ENCODE measurements at regions not wholly inside any gene's neighbourhood (a gene's known extent, or its start where the extent isn't known, plus 50 kb on each side); places are given as distances from the start of the nearest gene placed in this dataset.
A peak's percentile ranks its signal among the peaks of the same experiment; 100 is the strongest.

DNA sequence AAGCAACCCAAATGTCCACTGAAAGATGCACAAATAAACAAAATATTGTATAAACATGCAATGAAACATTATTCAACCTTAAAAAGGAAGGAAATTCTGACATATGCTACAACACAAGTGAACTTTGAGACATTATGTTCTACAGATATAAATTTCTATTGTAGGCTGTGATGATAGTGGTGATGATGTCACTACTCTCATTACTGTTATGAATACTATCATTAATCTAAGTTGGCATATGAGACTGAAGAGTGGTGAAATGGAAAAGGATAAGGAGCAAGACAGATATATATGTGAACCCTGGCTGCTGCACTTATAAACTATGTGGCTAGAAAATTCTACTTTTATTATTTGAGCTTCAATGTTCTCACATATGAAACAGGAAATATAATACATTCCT is 360.2 kb downstream of the TFAP2A start:
- no peak overlapping the region for H3K27ac ChIP-seq
- H3K27me3 ChIP-seq: no peaks in the 10 kb centered on the region
- DNase-seq (ENCODE audit: low read depth in 1 of 2, low spot score in 1 of 2): no peak
- no peaks in the 10 kb centered on the region for H3K36me3 ChIP-seq
- no peaks in the 10 kb centered on the region for H3K9me3 ChIP-seq (ENCODE audit: low read depth)
- H3K4me3 ChIP-seq: no peak overlapping the region
- no peaks in the 10 kb centered on the region for H3K4me1 ChIP-seq (ENCODE audit: low read depth)
- TF ChIP-seq, protein P1, sequence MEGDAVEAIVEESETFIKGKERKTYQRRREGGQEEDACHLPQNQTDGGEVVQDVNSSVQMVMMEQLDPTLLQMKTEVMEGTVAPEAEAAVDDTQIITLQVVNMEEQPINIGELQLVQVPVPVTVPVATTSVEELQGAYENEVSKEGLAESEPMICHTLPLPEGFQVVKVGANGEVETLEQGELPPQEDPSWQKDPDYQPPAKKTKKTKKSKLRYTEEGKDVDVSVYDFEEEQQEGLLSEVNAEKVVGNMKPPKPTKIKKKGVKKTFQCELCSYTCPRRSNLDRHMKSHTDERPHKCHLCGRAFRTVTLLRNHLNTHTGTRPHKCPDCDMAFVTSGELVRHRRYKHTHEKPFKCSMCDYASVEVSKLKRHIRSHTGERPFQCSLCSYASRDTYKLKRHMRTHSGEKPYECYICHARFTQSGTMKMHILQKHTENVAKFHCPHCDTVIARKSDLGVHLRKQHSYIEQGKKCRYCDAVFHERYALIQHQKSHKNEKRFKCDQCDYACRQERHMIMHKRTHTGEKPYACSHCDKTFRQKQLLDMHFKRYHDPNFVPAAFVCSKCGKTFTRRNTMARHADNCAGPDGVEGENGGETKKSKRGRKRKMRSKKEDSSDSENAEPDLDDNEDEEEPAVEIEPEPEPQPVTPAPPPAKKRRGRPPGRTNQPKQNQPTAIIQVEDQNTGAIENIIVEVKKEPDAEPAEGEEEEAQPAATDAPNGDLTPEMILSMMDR (IDR thresholded peaks at IDR 0.05; ENCODE audit: low read depth, low read length): no peak

DNA sequence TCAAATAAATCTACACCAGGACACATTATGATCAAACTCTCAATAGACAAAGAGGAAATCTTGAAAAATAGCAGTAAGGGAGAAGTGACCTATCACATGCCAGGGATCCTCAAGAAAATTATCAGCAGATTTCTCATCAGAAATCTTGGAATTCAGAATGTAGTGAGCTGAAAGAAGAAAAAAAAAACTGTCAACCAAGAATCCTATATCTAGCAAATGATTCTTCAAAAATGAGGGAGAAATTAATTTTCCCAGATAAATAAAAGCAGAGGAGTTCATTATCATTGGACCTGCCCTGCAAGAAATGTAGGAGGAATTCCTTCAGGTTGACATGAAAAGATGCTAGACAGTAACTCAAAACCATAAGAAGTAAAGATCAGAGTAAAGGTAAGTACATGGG is 363.6 kb downstream of the TFAP2A start:
- TF ChIP-seq, protein P1 (IDR thresholded peaks at IDR 0.05; ENCODE audit: low read depth, low read length): no peak
- no peak for DNase-seq (ENCODE audit: low read depth in 1 of 2, low spot score in 1 of 2)
- Histone ChIP-seq H3K4me1 (ENCODE audit: low read depth) (peaks cover 3% of the 10 kb centered on the region), H3K4me3 (no peak overlapping the region), H3K27me3 (no peaks in the 10 kb centered on the region), H3K27ac (no peak overlapping the region), H3K36me3 (no peaks in the 10 kb centered on the region), H3K9me3 (ENCODE audit: low read depth) (no peaks in the 10 kb centered on the region)

DNA sequence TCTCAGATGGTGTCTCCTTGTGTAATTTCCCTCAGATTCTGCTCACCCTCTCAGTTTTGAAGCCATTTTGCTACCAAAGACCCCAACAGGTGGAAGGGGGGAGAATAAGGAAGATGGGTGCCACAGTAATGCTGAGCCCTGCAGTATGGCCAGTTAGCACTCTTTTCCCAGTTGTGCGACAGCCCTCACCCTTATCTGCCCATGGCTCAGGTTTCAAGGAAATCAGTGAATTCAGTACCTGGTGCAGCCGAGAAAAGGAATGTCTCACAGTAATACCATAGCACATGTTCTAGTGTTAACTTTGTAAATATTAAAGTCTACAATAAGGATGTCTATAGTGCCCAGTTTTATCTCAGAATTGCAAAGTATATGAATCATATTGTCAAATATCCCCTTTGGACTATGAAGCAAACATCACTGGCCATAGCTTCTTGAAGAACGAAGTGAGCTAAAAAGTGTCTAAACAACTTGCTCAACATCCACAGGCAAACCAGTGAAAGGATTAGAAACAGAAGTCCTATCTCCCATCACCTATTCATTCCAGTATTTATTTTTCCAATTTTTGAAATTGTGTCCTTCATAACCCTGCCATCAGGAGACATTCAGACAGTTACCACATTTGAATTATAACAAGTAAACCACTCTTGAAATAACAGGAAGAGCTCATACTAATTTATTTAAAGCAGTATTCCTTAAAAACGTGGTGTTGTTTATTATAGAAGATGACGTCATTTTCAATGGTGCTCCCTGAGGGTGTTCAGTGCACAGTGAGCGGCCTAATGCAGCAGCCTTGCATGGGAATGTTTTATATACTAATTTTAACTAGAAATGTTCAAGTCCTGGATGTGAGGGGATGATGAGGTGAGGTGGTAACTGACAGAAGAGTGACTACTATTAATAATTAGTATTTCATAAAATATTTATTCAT is 366.2 kb downstream of the TFAP2A start:
- Histone ChIP-seq H3K27me3 (no peaks in the 10 kb centered on the region), H3K4me3 (no peak overlapping the region)

DNA sequence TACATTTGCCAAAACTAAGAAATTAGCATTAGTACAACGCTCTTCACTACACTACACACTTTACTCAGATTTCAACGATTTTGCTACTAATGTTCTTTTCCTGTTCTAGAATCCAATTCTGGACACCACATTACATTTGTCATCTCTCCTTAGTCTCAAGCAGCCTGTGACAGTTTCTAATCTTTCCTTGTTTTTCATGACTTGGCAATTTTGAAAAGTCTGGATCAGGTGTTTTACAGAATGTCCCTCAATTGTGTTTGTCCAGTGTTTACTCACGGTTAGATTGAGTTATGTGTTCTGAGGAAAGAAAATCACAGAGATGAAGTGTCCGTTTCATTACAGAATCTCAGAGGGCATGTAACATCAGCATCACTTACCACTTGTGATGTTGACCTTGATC is 372.6 kb downstream of the TFAP2A start:
- H3K36me3 ChIP-seq: no peaks in the 10 kb centered on the region
- H3K27me3 ChIP-seq: no peaks in the 10 kb centered on the region
- TF ChIP-seq, protein P1 (IDR thresholded peaks at IDR 0.05; ENCODE audit: low read depth, low read length): no peak
- DNase-seq (ENCODE audit: low read depth in 1 of 2, low spot score in 1 of 2): no peak
- no peaks in the 10 kb centered on the region for H3K4me1 ChIP-seq (ENCODE audit: low read depth)
- H3K4me3 ChIP-seq: no peak overlapping the region
- no peaks in the 10 kb centered on the region for H3K9me3 ChIP-seq (ENCODE audit: low read depth)
- no peak overlapping the region for H3K27ac ChIP-seq

More for the DNA sequence above, 366.2 kb downstream of the TFAP2A start:
- no peaks in the 10 kb centered on the region for H3K36me3 ChIP-seq
- TF ChIP-seq, protein P1 (IDR thresholded peaks at IDR 0.05; ENCODE audit: low read depth, low read length): no peak
- H3K9me3 ChIP-seq (ENCODE audit: low read depth): no peaks in the 10 kb centered on the region
- peak in 1 of 2 donors; percentile 21 for DNase-seq (ENCODE audit: low read depth in 1 of 2, low spot score in 1 of 2)
- H3K27ac ChIP-seq: no peak overlapping the region
- H3K4me1 ChIP-seq (ENCODE audit: low read depth): peaks cover 3% of the 10 kb centered on the region

DNA sequence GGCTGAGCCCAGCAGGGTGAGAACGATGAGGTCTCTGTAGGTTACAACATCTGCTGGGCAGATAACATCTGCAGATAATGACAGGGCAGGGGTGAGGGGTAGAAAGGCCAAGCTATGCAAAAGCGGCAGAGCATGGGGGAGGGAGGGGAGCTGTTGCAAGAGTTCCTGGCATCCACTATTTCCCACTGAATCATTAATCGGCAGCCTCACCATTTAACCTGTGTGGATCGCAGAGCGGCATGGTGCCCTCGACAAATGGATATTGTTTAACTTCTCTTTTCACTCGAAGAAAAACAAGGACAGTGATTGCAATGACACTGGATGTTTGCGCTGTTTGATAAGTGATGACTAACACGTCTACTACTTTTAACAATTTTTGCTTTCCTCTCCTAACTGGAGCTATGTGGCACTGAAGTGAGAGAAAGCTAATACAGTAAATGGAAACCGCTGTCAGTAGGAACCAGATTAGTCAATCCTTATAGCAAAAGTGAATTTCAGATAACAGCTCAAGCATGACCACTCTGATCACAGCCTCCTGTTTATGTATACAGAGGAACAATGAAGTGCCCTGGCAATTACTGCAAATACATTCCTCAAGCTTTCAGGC is 381.5 kb downstream of the TFAP2A start:
- no peak overlapping the region for H3K4me3 ChIP-seq
- no peaks in the 10 kb centered on the region for H3K27me3 ChIP-seq
- DNase-seq (ENCODE audit: low read depth in 1 of 2, low spot score in 1 of 2): peak in 1 of 2 donors; percentile 2
- TF ChIP-seq, protein P1 (IDR thresholded peaks at IDR 0.05; ENCODE audit: low read depth, low read length): no peak
- H3K27ac ChIP-seq: no peak overlapping the region
- no peaks in the 10 kb centered on the region for H3K36me3 ChIP-seq
- H3K4me1 ChIP-seq (ENCODE audit: low read depth): no peaks in the 10 kb centered on the region
- H3K9me3 ChIP-seq (ENCODE audit: low read depth): no peaks in the 10 kb centered on the region
